A549 (cell line): ENCODE measurements at regions not wholly inside any gene's neighbourhood (a gene's known extent, or its start where the extent isn't known, plus 50 kb on each side); places are given as distances from the start of the nearest gene placed in this dataset.

Experiments used
- CEBPB ChIP-seq, 2 experiments: fragments of >200 bp in 1 of 2; sonication (Bioruptor Twin) in 1 of 2; formaldehyde crosslinking in 1 of 2; IDR thresholded peaks; 2 replicates each; pipeline ENCODE4 v1.6.1; 2012 to 2016
- CTCF ChIP-seq: fragments of >200 bp; sonication (Bioruptor Twin); formaldehyde crosslinking; IDR thresholded peaks from 3 replicates; pipeline ENCODE4 v1.5.1; 2016
- NR3C1 ChIP-seq: fragments of >200 bp; sonication (Bioruptor Twin); formaldehyde crosslinking; IDR thresholded peaks from 3 replicates; pipeline ENCODE4 v1.6.1; 2017
- POLR2A ChIP-seq: IDR thresholded peaks from 2 replicates; pipeline ENCODE4 v1.6.1; 2012; ENCODE audit warnings: mild to moderate bottlenecking, low read length
- TFCP2L1 ChIP-seq: fragments of 250-450 bp; sonication (Bioruptor Pico); IDR thresholded peaks from 2 replicates; pipeline ENCODE4 v1.5.0; 2021; ENCODE audit warnings: mild to moderate bottlenecking
- ZFP36 ChIP-seq: fragments of 450-650 bp; IDR thresholded peaks from 2 replicates; pipeline ENCODE4 v1.6.1; 2014; ENCODE audit warnings: borderline replicate concordance; ENCODE audit not compliant: partially characterized antibody
- TF ChIP-seq, protein P1 (sequence below): IDR thresholded peaks from 2 replicates; pipeline ENCODE4 v1.6.1; 2012

GRCh38 chr10:57362811-57363210, 904.9 kb downstream of the IPMK start:
- TF ChIP-seq TFCP2L1 (no peak), CTCF (no peak), ZFP36 (no peak), POLR2A (no peak), CEBPB (IDR thresholded peaks at IDR 0.05) (no peak), NR3C1 (no peak)
- TF ChIP-seq, protein P1, sequence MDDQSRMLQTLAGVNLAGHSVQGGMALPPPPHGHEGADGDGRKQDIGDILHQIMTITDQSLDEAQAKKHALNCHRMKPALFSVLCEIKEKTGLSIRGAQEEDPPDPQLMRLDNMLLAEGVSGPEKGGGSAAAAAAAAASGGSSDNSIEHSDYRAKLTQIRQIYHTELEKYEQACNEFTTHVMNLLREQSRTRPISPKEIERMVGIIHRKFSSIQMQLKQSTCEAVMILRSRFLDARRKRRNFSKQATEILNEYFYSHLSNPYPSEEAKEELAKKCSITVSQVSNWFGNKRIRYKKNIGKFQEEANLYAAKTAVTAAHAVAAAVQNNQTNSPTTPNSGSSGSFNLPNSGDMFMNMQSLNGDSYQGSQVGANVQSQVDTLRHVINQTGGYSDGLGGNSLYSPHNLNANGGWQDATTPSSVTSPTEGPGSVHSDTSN: no peak
